ENCODE measurements at regions not wholly inside any gene's neighbourhood (a gene's known extent, or its start where the extent isn't known, plus 50 kb on each side); places are given as distances from the start of the nearest gene placed in this dataset.

GRCh38 chr3:67094167-67094566, 96.1 kb downstream of the KBTBD8 start:
- H3K27me3 ChIP-seq (ENCODE audit: control insufficient read depth, insufficient read depth, low read length): no peaks in the 10 kb centered on the region
- FAIRE-seq (no peak), DNase-seq (no peak)
- H3K9me3 ChIP-seq (ENCODE audit: control insufficient read depth in 2 of 3, insufficient read depth in 1 of 3, low read length in 3 of 3): no peaks in the 10 kb centered on the region
- H3K4me3 ChIP-seq (ENCODE audit: low read length in 3 of 3): no peak overlapping the region
- no peak overlapping the region for H3K9ac ChIP-seq (ENCODE audit: low read length in 3 of 3)
- no peak overlapping the region for H3K27ac ChIP-seq (ENCODE audit: low read depth in 2 of 2, low read length in 2 of 2)
- no peaks in the 10 kb centered on the region for H3K4me1 ChIP-seq (ENCODE audit: control insufficient read depth in 2 of 3, insufficient read depth in 2 of 3, low read depth in 1 of 3, low read length in 3 of 3)
- H3K36me3 ChIP-seq (ENCODE audit: control insufficient read depth in 2 of 3, insufficient read depth in 3 of 3, low read length in 3 of 3): no peaks in the 10 kb centered on the region
- TF ChIP-seq CTCF (IDR thresholded peaks at IDR 0.05; ENCODE audit: borderline replicate concordance, extremely low read depth, insufficient read depth): no peak
- intact Hi-C loops (cut with DNase I): no loop called here

- H3K4me3 ChIP-seq (ENCODE audit: low read length in 3 of 3): no peak overlapping the region
- DNase-seq (peak in 1 of 5 donors; percentile 36), FAIRE-seq (no peak)
- intact Hi-C loops (cut with DNase I): no loop called here
- TF ChIP-seq CTCF (IDR thresholded peaks at IDR 0.05; ENCODE audit: borderline replicate concordance, extremely low read depth, insufficient read depth): no peak
- no peaks in the 10 kb centered on the region for H3K4me1 ChIP-seq (ENCODE audit: control insufficient read depth in 2 of 3, insufficient read depth in 2 of 3, low read depth in 1 of 3, low read length in 3 of 3)
- H3K36me3 ChIP-seq (ENCODE audit: control insufficient read depth in 2 of 3, insufficient read depth in 3 of 3, low read length in 3 of 3): no peaks in the 10 kb centered on the region
- no peaks in the 10 kb centered on the region for H3K9me3 ChIP-seq (ENCODE audit: control insufficient read depth in 2 of 3, insufficient read depth in 1 of 3, low read length in 3 of 3)
- H3K27ac ChIP-seq (ENCODE audit: low read depth in 2 of 2, low read length in 2 of 2): no peak overlapping the region
- no peaks in the 10 kb centered on the region for H3K27me3 ChIP-seq (ENCODE audit: control insufficient read depth, insufficient read depth, low read length)
- H3K9ac ChIP-seq (ENCODE audit: low read length in 3 of 3): no peak overlapping the region
Observed at GRCh38 chr3:67094774-67095173, 96.7 kb downstream of the KBTBD8 start.

- Histone ChIP-seq H3K9ac (ENCODE audit: low read length in 3 of 3) (no peak overlapping the region), H3K27ac (ENCODE audit: low read depth in 2 of 2, low read length in 2 of 2) (no peak overlapping the region), H3K36me3 (ENCODE audit: control insufficient read depth in 2 of 3, insufficient read depth in 3 of 3, low read length in 3 of 3) (no peaks in the 10 kb centered on the region), H3K4me1 (ENCODE audit: control insufficient read depth in 2 of 3, insufficient read depth in 2 of 3, low read depth in 1 of 3, low read length in 3 of 3) (no peaks in the 10 kb centered on the region), H3K27me3 (ENCODE audit: control insufficient read depth, insufficient read depth, low read length) (no peaks in the 10 kb centered on the region), H3K4me3 (ENCODE audit: low read length in 3 of 3) (no peak overlapping the region), H3K9me3 (ENCODE audit: control insufficient read depth in 2 of 3, insufficient read depth in 1 of 3, low read length in 3 of 3) (no peaks in the 10 kb centered on the region)
- no peak for DNase-seq
- no peak for FAIRE-seq
- intact Hi-C loops (cut with DNase I): no loop called here
- no peak for TF ChIP-seq CTCF (IDR thresholded peaks at IDR 0.05; ENCODE audit: borderline replicate concordance, extremely low read depth, insufficient read depth)
Observed at GRCh38 chr3:67104388-67104787, 106.3 kb downstream of the KBTBD8 start.

- TF ChIP-seq CTCF (IDR thresholded peaks at IDR 0.05; ENCODE audit: borderline replicate concordance, extremely low read depth, insufficient read depth): no peak
- Histone ChIP-seq H3K36me3 (ENCODE audit: control insufficient read depth in 2 of 3, insufficient read depth in 3 of 3, low read length in 3 of 3) (no peaks in the 10 kb centered on the region), H3K9me3 (ENCODE audit: control insufficient read depth in 2 of 3, insufficient read depth in 1 of 3, low read length in 3 of 3) (no peaks in the 10 kb centered on the region), H3K4me3 (ENCODE audit: low read length in 3 of 3) (no peak overlapping the region), H3K9ac (ENCODE audit: low read length in 3 of 3) (no peak overlapping the region), H3K27me3 (ENCODE audit: control insufficient read depth, insufficient read depth, low read length) (no peaks in the 10 kb centered on the region), H3K27ac (ENCODE audit: low read depth in 2 of 2, low read length in 2 of 2) (no peak overlapping the region), H3K4me1 (ENCODE audit: control insufficient read depth in 2 of 3, insufficient read depth in 2 of 3, low read depth in 1 of 3, low read length in 3 of 3) (no peaks in the 10 kb centered on the region)
- DNase-seq: no peak
- FAIRE-seq: no peak
- intact Hi-C loops (cut with DNase I): no loop called here
Observed at GRCh38 chr3:67106874-67107273, 108.8 kb downstream of the KBTBD8 start.
